ENCODE measurements at regions not wholly inside any gene's neighbourhood (a gene's known extent, or its start where the extent isn't known, plus 50 kb on each side); places are given as distances from the start of the nearest gene placed in this dataset.

DNA sequence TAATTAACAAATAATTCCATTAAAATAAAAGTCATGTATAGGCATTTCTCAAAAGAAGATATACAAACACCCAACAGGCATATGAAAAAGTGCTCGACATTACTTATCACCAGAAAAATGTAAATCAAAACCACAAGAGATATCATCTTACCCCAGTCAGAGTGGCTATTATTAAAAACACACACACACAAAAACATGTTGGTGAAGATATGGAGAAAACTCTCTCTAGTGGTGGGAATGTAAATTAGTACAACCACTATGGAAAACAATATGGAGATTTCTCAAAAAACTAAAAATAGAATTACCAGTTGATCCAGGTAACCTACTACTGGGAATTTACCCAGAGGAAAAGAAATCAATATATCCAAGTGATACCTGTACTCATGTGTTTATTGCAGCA is 966.3 kb upstream of the POU3F3 start:
- no peak for TF ChIP-seq POLR2AphosphoS5 (IDR thresholded peaks at IDR 0.05; ENCODE audit: insufficient read depth in 1 of 2, low read depth in 1 of 2)
- TF ChIP-seq, protein P1, sequence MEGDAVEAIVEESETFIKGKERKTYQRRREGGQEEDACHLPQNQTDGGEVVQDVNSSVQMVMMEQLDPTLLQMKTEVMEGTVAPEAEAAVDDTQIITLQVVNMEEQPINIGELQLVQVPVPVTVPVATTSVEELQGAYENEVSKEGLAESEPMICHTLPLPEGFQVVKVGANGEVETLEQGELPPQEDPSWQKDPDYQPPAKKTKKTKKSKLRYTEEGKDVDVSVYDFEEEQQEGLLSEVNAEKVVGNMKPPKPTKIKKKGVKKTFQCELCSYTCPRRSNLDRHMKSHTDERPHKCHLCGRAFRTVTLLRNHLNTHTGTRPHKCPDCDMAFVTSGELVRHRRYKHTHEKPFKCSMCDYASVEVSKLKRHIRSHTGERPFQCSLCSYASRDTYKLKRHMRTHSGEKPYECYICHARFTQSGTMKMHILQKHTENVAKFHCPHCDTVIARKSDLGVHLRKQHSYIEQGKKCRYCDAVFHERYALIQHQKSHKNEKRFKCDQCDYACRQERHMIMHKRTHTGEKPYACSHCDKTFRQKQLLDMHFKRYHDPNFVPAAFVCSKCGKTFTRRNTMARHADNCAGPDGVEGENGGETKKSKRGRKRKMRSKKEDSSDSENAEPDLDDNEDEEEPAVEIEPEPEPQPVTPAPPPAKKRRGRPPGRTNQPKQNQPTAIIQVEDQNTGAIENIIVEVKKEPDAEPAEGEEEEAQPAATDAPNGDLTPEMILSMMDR (IDR thresholded peaks at IDR 0.05) = no peak
